ENCODE measurements at regions not wholly inside any gene's neighbourhood (a gene's known extent, or its start where the extent isn't known, plus 50 kb on each side); places are given as distances from the start of the nearest gene placed in this dataset.

DNA sequence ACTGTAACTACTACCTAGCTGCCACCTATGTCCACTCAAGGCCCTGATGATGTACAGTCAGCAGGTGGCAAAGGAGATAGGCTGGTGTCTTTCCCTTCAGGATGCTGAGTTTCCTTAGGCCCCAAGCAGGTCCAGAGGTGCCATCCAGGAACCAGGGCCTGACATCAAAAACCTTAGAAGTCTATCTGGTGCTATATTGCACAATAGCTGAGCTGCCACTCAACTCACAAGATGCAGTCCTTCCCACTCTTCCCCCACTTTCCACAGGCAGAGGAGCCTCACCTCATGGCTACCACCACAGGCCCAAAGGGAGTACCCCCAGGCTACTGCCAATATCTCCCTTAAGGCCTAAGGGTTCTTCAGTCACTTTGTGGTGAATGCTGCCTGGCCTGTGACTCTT lies 83.9 kb upstream of the ZNF827 start:
- H3K9me3 Mint-ChIP-seq = no peaks in the 10 kb centered on the region
- no peak for ATAC-seq
- H3K27me3 Mint-ChIP-seq = no peaks in the 10 kb centered on the region
- H3K36me3 Mint-ChIP-seq = no peaks in the 10 kb centered on the region
- peaks cover 43% of the 10 kb centered on the region for H3K4me1 Mint-ChIP-seq
- H3K4me3 Mint-ChIP-seq = no peak overlapping the region
- no peak overlapping the region for H3K27ac Mint-ChIP-seq

DNA sequence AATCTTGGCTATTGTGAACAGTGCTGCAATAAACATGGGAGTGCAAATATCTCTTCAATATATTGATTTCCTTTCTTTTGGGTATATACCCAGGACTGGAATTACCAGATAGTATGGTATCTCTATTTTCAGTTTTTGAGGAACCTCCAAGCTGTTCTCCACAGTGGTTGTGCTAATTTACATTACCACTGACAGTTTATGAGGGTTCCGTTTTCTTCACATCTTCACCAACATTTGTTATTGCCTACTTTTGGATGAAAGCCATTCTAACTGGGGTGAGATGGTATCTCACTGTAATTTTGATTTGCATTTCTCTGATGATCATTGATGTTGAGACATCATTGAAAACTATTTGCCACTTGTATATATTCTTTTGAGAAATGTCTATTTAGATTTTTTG lies 79.6 kb upstream of the ZNF827 start:
- no peaks in the 10 kb centered on the region for H3K9me3 Mint-ChIP-seq
- no peaks in the 10 kb centered on the region for H3K36me3 Mint-ChIP-seq
- H3K4me3 Mint-ChIP-seq = no peak overlapping the region
- no peak overlapping the region for H3K27ac Mint-ChIP-seq
- H3K27me3 Mint-ChIP-seq = no peaks in the 10 kb centered on the region
- H3K4me1 Mint-ChIP-seq = peaks cover 33% of the 10 kb centered on the region
- no peak for ATAC-seq

DNA sequence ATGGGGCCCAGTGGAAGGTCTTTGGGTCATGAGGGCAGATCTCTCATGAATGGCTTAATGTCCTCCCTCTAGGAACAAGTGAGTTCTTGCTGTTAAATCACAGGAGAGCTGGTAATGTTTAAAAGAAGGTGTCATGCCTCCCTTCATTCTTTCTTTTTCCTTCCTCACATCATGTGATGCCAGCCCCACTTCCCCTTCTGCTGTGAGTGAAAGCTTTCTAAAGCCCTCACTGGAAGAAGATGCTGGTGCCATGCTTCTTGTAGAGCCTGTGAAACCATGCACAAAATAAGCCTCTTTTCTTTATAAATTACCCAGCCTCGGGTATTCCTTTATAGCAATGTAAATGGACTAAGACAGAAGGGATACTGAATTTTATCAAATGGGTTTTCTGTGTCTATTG lies 66.1 kb upstream of the ZNF827 start:
- H3K27me3 Mint-ChIP-seq = no peaks in the 10 kb centered on the region

DNA sequence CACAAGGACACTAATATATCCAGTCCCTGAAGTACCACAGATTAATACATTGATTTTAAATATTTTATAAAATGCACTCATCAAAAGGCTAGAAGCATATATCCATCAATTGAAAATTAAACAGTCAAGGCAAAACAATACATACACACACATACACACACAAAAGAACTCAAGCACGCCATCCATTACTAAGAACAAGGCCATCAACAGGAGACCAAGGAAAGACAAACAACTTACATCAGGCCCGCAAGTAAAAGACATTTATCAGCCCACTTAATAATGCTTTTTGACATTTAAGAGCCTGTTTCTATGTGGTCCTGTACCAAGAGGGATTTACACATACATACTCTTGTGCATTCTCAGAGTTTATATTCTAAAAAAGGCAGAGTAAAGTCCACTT lies 50.0 kb upstream of the ZNF827 start:
- Mint-ChIP-seq H3K4me3 (no peak overlapping the region), H3K4me1 (no peaks in the 10 kb centered on the region), H3K27ac (no peak overlapping the region), H3K27me3 (no peaks in the 10 kb centered on the region), H3K9me3 (no peaks in the 10 kb centered on the region), H3K36me3 (no peaks in the 10 kb centered on the region)
- ATAC-seq = no peak

More for the DNA sequence above, 66.1 kb upstream of the ZNF827 start:
- no peak overlapping the region for H3K27ac Mint-ChIP-seq
- no peak overlapping the region for H3K4me3 Mint-ChIP-seq
- ATAC-seq = no peak
- peaks cover 30% of the 10 kb centered on the region for H3K4me1 Mint-ChIP-seq
- H3K36me3 Mint-ChIP-seq = no peaks in the 10 kb centered on the region
- H3K9me3 Mint-ChIP-seq = peaks cover 10% of the 10 kb centered on the region
